A673 (cell line): ENCODE measurements at regions not wholly inside any gene's neighbourhood (a gene's known extent, or its start where the extent isn't known, plus 50 kb on each side); places are given as distances from the start of the nearest gene placed in this dataset.

ENCODE experiments used
- BruUV-seq: library from RNA; stranded (reverse); fragments of 400-500 nt; replicated peaks from 2 replicates; lab custom pipeline; 2021; lab: Mats Ljungman, UMichigan
- CTCF ChIA-PET: fragments of 300-600 bp; sonication (Branson Sonifier 250); formaldehyde crosslinking; loops from one replicate; lab custom pipeline; 2022; ENCODE audit warnings: antibody characterized with exemption; lab: Charles Lee
- POLR2A ChIA-PET: fragments of 300-600 bp; sonication (Branson Sonifier 250); formaldehyde crosslinking; loops from one replicate; lab custom pipeline; 2022; ENCODE audit warnings: antibody characterized with exemption; ENCODE audit not compliant: low non-redundant PET; lab: Charles Lee
- DNase-seq: peaks from one replicate; pipeline ENCODE4 v3.0.0-alpha.2; 2015; ENCODE audit warnings: low spot score
- H3K27ac ChIP-seq: fragments of 200-600 bp; sonication (generic); 2 replicates; pipeline ENCODE4 v1.5.1; 2016; ENCODE audit warnings: mixed run types, low read depth, mild to moderate bottlenecking, mixed read lengths, antibody characterized with exemption, low read length; ENCODE audit not compliant: poor library complexity, severe bottlenecking
- H3K27me3 ChIP-seq: fragments of 200-600 bp; sonication (generic); replicated peaks from 2 replicates; pipeline ENCODE4 v1.6.1; 2017; ENCODE audit warnings: mixed run types, low read depth, mild to moderate bottlenecking, mixed read lengths, antibody characterized with exemption, low read length; ENCODE audit not compliant: insufficient read depth, poor library complexity
- H3K36me3 ChIP-seq: fragments of 200-600 bp; sonication (generic); 2 replicates; pipeline ENCODE4 v1.6.1; 2016; ENCODE audit warnings: mixed run types, mild to moderate bottlenecking, mixed read lengths, antibody characterized with exemption, low read length; ENCODE audit not compliant: insufficient read depth, poor library complexity, severe bottlenecking
- H3K4me1 ChIP-seq: fragments of 200-600 bp; sonication (generic); 2 replicates; pipeline ENCODE4 v1.6.1; 2017; ENCODE audit warnings: mixed run types, mild to moderate bottlenecking, mixed read lengths, antibody characterized with exemption, low read length; ENCODE audit not compliant: insufficient read depth, poor library complexity, severe bottlenecking
- H3K4me3 ChIP-seq: fragments of 200-600 bp; sonication (generic); 2 replicates; pipeline ENCODE4 v1.5.1; 2016; ENCODE audit warnings: low read depth, mixed run types, mild to moderate bottlenecking, mixed read lengths, low read length; ENCODE audit not compliant: poor library complexity, severe bottlenecking
- H3K9me3 ChIP-seq: fragments of 200-600 bp; sonication (generic); 2 replicates; pipeline ENCODE4 v1.6.1; 2016; ENCODE audit warnings: mixed run types, low read depth, mild to moderate bottlenecking, mixed read lengths, antibody characterized with exemption, low read length; ENCODE audit not compliant: poor library complexity, severe bottlenecking
- CTCF ChIP-seq: fragments of 300-800, 200-600 bp; sonication (generic); conservative IDR thresholded peaks from 2 replicates; pipeline ENCODE4 v1.5.1; 2017; ENCODE audit warnings: low read depth, mild to moderate bottlenecking, antibody characterized with exemption, low read length, moderate library complexity, mixed read lengths
- EZH2 ChIP-seq: fragments of 200-600 bp; sonication (generic); IDR thresholded peaks from 2 replicates; pipeline ENCODE4 v1.6.1; 2017; ENCODE audit warnings: borderline replicate concordance, low read depth, mild to moderate bottlenecking, mixed read lengths, antibody characterized with exemption, low read length; ENCODE audit not compliant: poor library complexity, severe bottlenecking
- intact Hi-C: fragments of 100-400 bp; cut with micrococcal nuclease; formaldehyde crosslinking; loops from one replicate; pipeline ENCODE4 v1.10.0; 2022; ENCODE audit not compliant: unreplicated experiment

DNA sequence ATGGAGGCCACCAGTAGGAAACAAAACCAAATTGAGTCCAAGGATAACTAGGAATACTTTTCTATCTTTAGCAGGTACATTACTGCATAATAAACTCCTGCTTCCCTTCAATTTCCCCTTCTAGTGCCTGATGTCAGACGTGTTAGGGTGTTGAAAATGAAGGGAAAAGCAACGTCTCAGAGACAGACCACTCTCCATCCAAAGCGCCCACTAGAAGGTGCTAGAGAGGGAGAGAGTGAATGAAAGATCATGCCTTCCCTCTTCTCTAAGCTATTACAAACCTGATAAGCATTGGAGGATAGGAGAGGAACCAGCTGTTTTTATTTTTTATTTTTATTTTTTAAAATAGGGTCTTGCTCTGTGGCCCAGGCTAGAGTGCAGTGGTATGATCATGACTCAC, 64.1 kb downstream of the ZNF641 start:
- no peak overlapping the region for H3K4me3 ChIP-seq
- H3K4me1 ChIP-seq = no peaks in the 10 kb centered on the region
- H3K9me3 ChIP-seq = no peaks in the 10 kb centered on the region
- intact Hi-C loops = no loop called here
- TF ChIP-seq EZH2 (no peak), CTCF (peak; percentile 59)
- DNase-seq = peak; percentile 47
- POLR2A ChIA-PET = no interaction called here
- CTCF ChIA-PET = interaction anchor here (0.6 kb wide), 1 partner anchor 36 kb away, joined by 6 read pairs; no protein-coding TSS in a partner anchor
- no peaks in the 10 kb centered on the region for H3K36me3 ChIP-seq
- BruUV-seq = no TSS peak
- H3K27ac ChIP-seq = no peak overlapping the region
- H3K27me3 ChIP-seq = no peaks in the 10 kb centered on the region

DNA sequence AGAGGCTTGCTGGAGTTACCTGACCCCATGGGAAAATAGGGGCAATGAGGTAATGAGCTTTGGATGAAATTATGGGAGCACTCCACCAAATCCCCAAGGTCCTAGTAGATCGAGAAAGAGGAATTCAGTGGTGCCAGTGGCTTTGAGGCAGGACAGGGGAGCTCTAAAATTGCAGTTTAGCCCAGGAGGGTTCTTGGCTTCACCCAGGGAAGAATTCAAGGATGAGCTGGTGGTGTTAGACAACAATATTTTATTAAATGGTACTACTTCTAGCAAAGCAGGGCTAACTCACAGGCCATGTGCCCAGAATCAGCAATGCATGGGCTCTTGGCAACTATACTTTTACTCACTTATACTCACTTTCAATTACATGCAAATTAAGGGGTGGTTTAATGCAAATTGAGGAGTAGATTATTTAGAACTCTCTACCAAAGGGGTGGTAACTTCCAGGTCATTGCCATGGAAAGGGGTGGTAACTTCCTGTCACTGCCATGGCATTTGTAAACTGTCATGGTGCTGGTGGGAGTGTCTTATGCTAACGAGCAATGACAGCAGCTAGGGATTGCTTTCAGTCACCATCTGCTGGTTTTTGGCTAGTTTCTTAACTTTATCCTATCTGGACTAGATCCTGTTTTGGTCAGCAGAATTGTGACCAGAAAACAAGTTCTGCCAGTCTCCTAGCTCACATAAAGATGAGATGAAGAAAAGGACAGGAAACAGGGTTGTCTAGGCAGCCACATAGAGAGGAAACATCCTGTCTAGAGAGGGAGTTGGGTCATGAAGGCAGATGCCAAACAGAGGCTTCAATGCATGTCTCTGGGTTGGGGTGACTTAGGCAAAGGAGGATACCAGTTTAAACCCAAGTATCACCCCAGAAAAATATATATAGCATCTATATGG, 64.7 kb downstream of the ZNF641 start:
- no peak for TF ChIP-seq CTCF
- TF ChIP-seq EZH2 = no peak
- Histone ChIP-seq H3K36me3 (no peaks in the 10 kb centered on the region), H3K4me1 (no peaks in the 10 kb centered on the region), H3K27ac (no peak overlapping the region), H3K9me3 (no peaks in the 10 kb centered on the region), H3K4me3 (no peak overlapping the region), H3K27me3 (no peaks in the 10 kb centered on the region)
- peak; percentile 44 for DNase-seq
- intact Hi-C loops = no loop called here
- ChIA-PET CTCF (no interaction called here), POLR2A (no interaction called here)
- no TSS peak for BruUV-seq

DNA sequence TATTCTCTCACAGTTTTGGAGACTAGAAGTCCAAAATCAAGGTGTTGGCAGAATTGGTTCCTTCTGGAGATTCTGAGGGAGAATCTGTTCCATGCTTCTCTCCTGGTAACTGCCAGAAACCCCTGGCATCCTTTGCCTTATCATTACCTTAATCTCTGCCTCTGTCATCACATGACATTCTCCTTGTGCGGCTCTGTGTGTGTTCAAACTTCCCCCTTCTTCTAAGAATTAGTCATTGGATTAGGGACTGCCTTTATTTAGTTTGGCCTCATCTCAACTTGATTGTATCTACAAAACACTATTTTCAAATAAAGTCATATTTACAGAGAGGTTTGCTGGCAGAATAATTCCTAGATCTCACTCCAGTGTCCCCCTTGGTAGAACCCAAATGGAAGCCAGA, 68.9 kb downstream of the ZNF641 start:
- Histone ChIP-seq H3K9me3 (peaks cover under 1% of the 10 kb centered on the region), H3K27ac (no peak overlapping the region), H3K4me1 (peaks cover 5% of the 10 kb centered on the region), H3K4me3 (no peak overlapping the region), H3K36me3 (no peaks in the 10 kb centered on the region), H3K27me3 (no peaks in the 10 kb centered on the region)
- ChIA-PET CTCF (no interaction called here), POLR2A (no interaction called here)
- intact Hi-C loops = no loop called here
- BruUV-seq = no TSS peak
- no peak for DNase-seq
- no peak for TF ChIP-seq EZH2
- TF ChIP-seq CTCF = no peak
